CD14-positive monocyte (primary cell): ENCODE measurements at regions not wholly inside any gene's neighbourhood (a gene's known extent, or its start where the extent isn't known, plus 50 kb on each side); places are given as distances from the start of the nearest gene placed in this dataset.
"Not testable (repeated sequence)": the region's sequence is repeated elsewhere in the genome, so short reads cannot be mapped to it uniquely, and the experiment has no call there.

Source experiments
- DNase-seq, 3 donors: peaks; one replicate each; pipeline ENCODE4 v3.0.0-alpha.2; 2011 to 2022
- H2AFZ ChIP-seq: 2 replicates; pipeline ENCODE4 v1.6.0; 2012; ENCODE audit warnings: mild to moderate bottlenecking, low read depth, low read length, inconsistent platforms; ENCODE audit not compliant: insufficient read depth, poor library complexity, severe bottlenecking
- H3K27ac ChIP-seq, 2 donors: 1 replicate in 1 of 2; 2 replicates in 1 of 2; pipeline ENCODE4 v1.5.1; 2012 to 2013; ENCODE audit warnings: low read length in 2 of 2, control low read depth in 1 of 2, inconsistent platforms in 1 of 2, low read depth in 1 of 2, mild to moderate bottlenecking in 1 of 2
- H3K27me3 ChIP-seq, 2 donors: one replicate each; pipeline versions ENCODE4 v1.6.0 to v1.6.1; 2011 to 2013; ENCODE audit warnings: low read length in 2 of 2; ENCODE audit not compliant: control insufficient read depth in 2 of 2, insufficient read depth in 2 of 2
- H3K36me3 ChIP-seq, 2 donors: replicated peaks in 1 of 2; 1 replicate in 1 of 2; 2 replicates in 1 of 2; pipeline versions ENCODE4 v1.5.1 to v1.6.1; 2012 to 2013; ENCODE audit warnings: low read length in 2 of 2, control low read depth in 1 of 2, inconsistent platforms in 1 of 2, mild to moderate bottlenecking in 1 of 2; ENCODE audit not compliant: insufficient read depth in 2 of 2, control insufficient read depth in 1 of 2
- H3K4me1 ChIP-seq, 2 donors: 1 replicate in 1 of 2; 2 replicates in 1 of 2; pipeline versions ENCODE4 v1.5.1 to v1.6.1; 2012 to 2013; ENCODE audit warnings: low read length in 2 of 2, control low read depth in 1 of 2, inconsistent platforms in 1 of 2, mild to moderate bottlenecking in 1 of 2, moderate library complexity in 1 of 2; ENCODE audit not compliant: insufficient read depth in 2 of 2, control insufficient read depth in 1 of 2
- H3K4me2 ChIP-seq: replicated peaks from 2 replicates; pipeline ENCODE3; 2012; ENCODE audit warnings: low read length, moderate library complexity, mild to moderate bottlenecking; ENCODE audit not compliant: poor library complexity, severe bottlenecking; ENCODE audit errors: extremely low read depth
- H3K4me3 ChIP-seq, 3 experiments: fragments of 200-600 bp in 1 of 3; sonication (generic) in 1 of 3; replicated peaks in 1 of 3; 1 replicate in 2 of 3; 2 replicates in 1 of 3; pipeline ENCODE4 v1.5.1; 2011 to 2013; ENCODE audit warnings: low read length in 3 of 3, mild to moderate bottlenecking in 3 of 3, control low read depth in 2 of 3, low read depth in 2 of 3, inconsistent platforms in 1 of 3, moderate library complexity in 1 of 3
- H3K79me2 ChIP-seq: 2 replicates; pipeline ENCODE4 v1.6.0; 2012; ENCODE audit warnings: mild to moderate bottlenecking, control low read depth, inconsistent platforms, low read length, moderate library complexity; ENCODE audit not compliant: insufficient read depth
- H3K9ac ChIP-seq: 2 replicates; pipeline ENCODE4 v1.6.0; 2017; ENCODE audit warnings: low read length, mild to moderate bottlenecking; ENCODE audit not compliant: insufficient read depth, poor library complexity, severe bottlenecking
- H3K9me3 ChIP-seq, 2 donors: replicated peaks in 1 of 2; 1 replicate in 1 of 2; 2 replicates in 1 of 2; pipeline versions ENCODE4 v1.5.1 to v1.6.1; 2012 to 2013; ENCODE audit warnings: low read length in 2 of 2, control low read depth in 1 of 2; ENCODE audit not compliant: control insufficient read depth in 1 of 2, insufficient read depth in 1 of 2
- H4K20me1 ChIP-seq: 2 replicates; pipeline ENCODE4 v1.6.0; 2012; ENCODE audit warnings: mild to moderate bottlenecking, low read length, control low read depth, moderate library complexity; ENCODE audit not compliant: insufficient read depth
- H3K27ac Mint-ChIP-seq, 7 donors: one replicate each; pipeline ENCODE4 v1.8.0; 2020; ENCODE audit warnings: mild to moderate bottlenecking in 7 of 7, mixed read lengths in 7 of 7, moderate library complexity in 6 of 7, inconsistent platforms in 2 of 7
- H3K27me3 Mint-ChIP-seq, 3 donors: one replicate each; pipeline ENCODE4 v1.8.0; 2021 to 2022; ENCODE audit warnings: low read depth in 3 of 3, mild to moderate bottlenecking in 3 of 3, mixed read lengths in 3 of 3, moderate library complexity in 3 of 3, inconsistent platforms in 1 of 3
- H3K36me3 Mint-ChIP-seq, 2 donors: one replicate each; pipeline ENCODE4 v1.8.0; 2020; ENCODE audit warnings: mixed read lengths in 2 of 2, inconsistent platforms in 1 of 2, mild to moderate bottlenecking in 1 of 2
- H3K4me1 Mint-ChIP-seq: one replicate; pipeline ENCODE4 v1.8.0; 2020; ENCODE audit warnings: mild to moderate bottlenecking, mixed read lengths
- H3K4me3 Mint-ChIP-seq, 2 donors: one replicate each; pipeline ENCODE4 v1.8.0; 2020; ENCODE audit warnings: mild to moderate bottlenecking in 2 of 2, mixed read lengths in 2 of 2, moderate library complexity in 1 of 2
- H3K9me3 Mint-ChIP-seq, 7 donors: one replicate each; pipeline ENCODE4 v1.8.0; 2020 to 2022; ENCODE audit warnings: mixed read lengths in 7 of 7, mild to moderate bottlenecking in 6 of 7, moderate library complexity in 6 of 7, inconsistent platforms in 2 of 7
- WGBS: methylation state at CpG from one replicate; pipeline ENCODE4 v1.1.5; 2013; ENCODE audit warnings: missing lambda C conversion rate; ENCODE audit not compliant: insufficient coverage; 5-methylcytosine and 5-hydroxymethylcytosine counted together
- intact Hi-C, 2 donors: fragments of 100-400 bp; cut with micrococcal nuclease; formaldehyde crosslinking; loops; one replicate each; pipeline versions ENCODE4 v1.15.0 to v1.15.1; 2023
- TF ChIP-seq, protein P1 (sequence below): fragments of 200-600 bp; IDR thresholded peaks from one replicate; pipeline ENCODE4 v1.8.0; 2022; ENCODE audit warnings: antibody characterized with exemption, mild to moderate bottlenecking

- Mint-ChIP-seq H3K27me3 (peaks cover 2% of the 10 kb centered on the region in 3 donors), H3K36me3 (no peaks in the 10 kb centered on the region), H3K4me1 (peaks cover 5% of the 10 kb centered on the region), H3K27ac (no peak overlapping the region), H3K4me3 (no peak overlapping the region), H3K9me3 (no peaks in the 10 kb centered on the region)
- Histone ChIP-seq H3K36me3 (no peaks in the 10 kb centered on the region), H3K9ac (no peak overlapping the region), H4K20me1 (no peaks in the 10 kb centered on the region), H3K4me3 (no peak overlapping the region), H3K4me1 (peaks cover 0 to 3% of the 10 kb centered on the region in 2 donors), H3K79me2 (no peaks in the 10 kb centered on the region), H3K4me2 (no peak overlapping the region), H3K27ac (no peak overlapping the region), H3K9me3 (no peaks in the 10 kb centered on the region), H2AFZ (no peak overlapping the region), H3K27me3 (no peaks in the 10 kb centered on the region)
- intact Hi-C loops = no loop called here
- WGBS = 95% methylated on average over 1 of the region's 2 CpGs
- DNase-seq = no peak
- TF ChIP-seq, protein P1, sequence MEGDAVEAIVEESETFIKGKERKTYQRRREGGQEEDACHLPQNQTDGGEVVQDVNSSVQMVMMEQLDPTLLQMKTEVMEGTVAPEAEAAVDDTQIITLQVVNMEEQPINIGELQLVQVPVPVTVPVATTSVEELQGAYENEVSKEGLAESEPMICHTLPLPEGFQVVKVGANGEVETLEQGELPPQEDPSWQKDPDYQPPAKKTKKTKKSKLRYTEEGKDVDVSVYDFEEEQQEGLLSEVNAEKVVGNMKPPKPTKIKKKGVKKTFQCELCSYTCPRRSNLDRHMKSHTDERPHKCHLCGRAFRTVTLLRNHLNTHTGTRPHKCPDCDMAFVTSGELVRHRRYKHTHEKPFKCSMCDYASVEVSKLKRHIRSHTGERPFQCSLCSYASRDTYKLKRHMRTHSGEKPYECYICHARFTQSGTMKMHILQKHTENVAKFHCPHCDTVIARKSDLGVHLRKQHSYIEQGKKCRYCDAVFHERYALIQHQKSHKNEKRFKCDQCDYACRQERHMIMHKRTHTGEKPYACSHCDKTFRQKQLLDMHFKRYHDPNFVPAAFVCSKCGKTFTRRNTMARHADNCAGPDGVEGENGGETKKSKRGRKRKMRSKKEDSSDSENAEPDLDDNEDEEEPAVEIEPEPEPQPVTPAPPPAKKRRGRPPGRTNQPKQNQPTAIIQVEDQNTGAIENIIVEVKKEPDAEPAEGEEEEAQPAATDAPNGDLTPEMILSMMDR = no peak
Measured at GRCh38 chr5:74516211-74516636, 124.3 kb downstream of the ENC1 start.

DNA sequence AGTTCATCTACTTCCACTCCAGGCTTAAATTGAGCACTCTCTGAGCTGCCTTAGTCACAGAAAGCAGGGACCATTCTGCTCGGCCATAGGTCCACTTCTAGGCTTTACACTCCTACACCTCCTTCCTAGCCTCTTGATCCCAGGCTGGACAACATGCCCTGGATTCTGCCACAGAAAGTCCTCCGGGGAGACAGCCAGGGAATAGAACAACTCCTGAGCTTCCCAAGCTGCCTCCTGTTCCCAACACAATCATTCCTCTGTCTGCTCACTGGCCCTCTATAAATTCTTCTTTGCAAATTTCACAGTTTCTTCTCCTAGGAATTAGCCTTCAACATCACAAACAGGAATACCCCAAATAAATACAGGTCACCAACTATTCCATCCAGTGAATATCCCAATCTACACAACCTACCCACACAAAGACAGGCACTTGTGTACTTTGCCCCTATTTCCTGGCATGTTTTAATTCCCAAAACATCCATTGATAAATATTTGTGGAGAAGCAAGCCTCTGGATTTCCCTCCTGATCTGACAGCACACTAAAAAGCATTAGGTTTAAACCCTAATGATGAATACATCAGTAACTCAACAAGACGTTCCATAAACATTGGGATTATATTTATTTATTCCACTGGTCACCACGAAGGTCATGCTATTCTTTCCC is 125.5 kb downstream of the ENC1 start:
- TF ChIP-seq, protein P1 = no peak
- Mint-ChIP-seq H3K36me3 (no peaks in the 10 kb centered on the region), H3K4me3 (no peak overlapping the region), H3K4me1 (peaks cover 5% of the 10 kb centered on the region), H3K27me3 (peaks cover 0 to 2% (median 2%) of the 10 kb centered on the region in 3 donors), H3K27ac (no peak overlapping the region), H3K9me3 (no peaks in the 10 kb centered on the region)
- Histone ChIP-seq H4K20me1 (no peaks in the 10 kb centered on the region), H3K4me3 (no peak overlapping the region), H3K4me2 (no peak overlapping the region), H3K9me3 (no peaks in the 10 kb centered on the region), H3K79me2 (no peaks in the 10 kb centered on the region), H3K27me3 (no peaks in the 10 kb centered on the region), H3K36me3 (no peaks in the 10 kb centered on the region), H2AFZ (no peak overlapping the region), H3K4me1 (peaks cover 0 to 3% of the 10 kb centered on the region in 2 donors), H3K9ac (no peak overlapping the region), H3K27ac (no peak overlapping the region)
- 94% methylated on average over 3 of the region's 4 CpGs for WGBS
- intact Hi-C loops = no loop called here
- no peak for DNase-seq

- H3K27ac Mint-ChIP-seq, H3K36me3 ChIP-seq, H4K20me1 ChIP-seq, DNase-seq, H3K4me1 Mint-ChIP-seq, H3K36me3 Mint-ChIP-seq, H3K9me3 Mint-ChIP-seq, H3K4me1 ChIP-seq, H3K27me3 Mint-ChIP-seq, H2AFZ ChIP-seq, H3K27ac ChIP-seq, H3K79me2 ChIP-seq, H3K4me3 Mint-ChIP-seq, H3K9me3 ChIP-seq, H3K27me3 ChIP-seq, intact Hi-C loops, H3K4me3 ChIP-seq, H3K4me2 ChIP-seq, H3K9ac ChIP-seq: not testable (repeated sequence)
- WGBS = no CpG with 5 or more reads among the region's 2 CpGs
Measured at GRCh38 chr5:74511770-74512169, 128.8 kb downstream of the ENC1 start.
